LNCaP clone FGC (cell line): ENCODE measurements at regions not wholly inside any gene's neighbourhood (a gene's known extent, or its start where the extent isn't known, plus 50 kb on each side); places are given as distances from the start of the nearest gene placed in this dataset.
"Not testable (repeated sequence)": the region's sequence is repeated elsewhere in the genome, so short reads cannot be mapped to it uniquely, and the experiment has no call there.

Experiments
- DNase-seq: peaks from one replicate; pipeline ENCODE4 v3.0.0-alpha.2; 2011; ENCODE audit warnings: low read depth
- H3K4me3 ChIP-seq: 2 replicates; pipeline ENCODE4 v1.5.1; 2011; ENCODE audit warnings: mild to moderate bottlenecking, low read depth, low read length, control low read depth
- TF ChIP-seq, protein P1 (sequence below): IDR thresholded peaks from 2 replicates; pipeline ENCODE4 v1.5.1; 2012; ENCODE audit warnings: mild to moderate bottlenecking; ENCODE audit not compliant: control insufficient read depth, insufficient read depth; ENCODE audit errors: extremely low read depth

DNA sequence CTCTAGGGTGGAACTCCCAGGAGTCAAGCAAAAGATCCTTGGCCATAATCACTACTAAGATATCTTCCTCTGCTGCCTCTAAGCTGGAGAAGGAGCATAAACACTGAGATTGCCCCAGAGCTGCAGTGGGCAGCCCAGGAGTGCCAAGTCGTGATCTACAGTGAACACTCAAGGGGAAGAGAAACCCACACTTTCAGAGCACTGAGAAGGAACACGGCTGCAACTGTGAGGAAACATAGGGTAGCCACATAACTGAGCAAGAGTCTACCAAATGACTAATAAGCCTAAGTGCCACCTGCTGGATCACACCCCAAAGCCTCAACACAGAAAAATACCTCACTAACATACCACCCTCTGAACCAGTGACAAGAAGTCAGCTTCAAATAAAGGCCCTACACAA lies 79.6 kb upstream of the RAB12 start:
- TF ChIP-seq, protein P1, sequence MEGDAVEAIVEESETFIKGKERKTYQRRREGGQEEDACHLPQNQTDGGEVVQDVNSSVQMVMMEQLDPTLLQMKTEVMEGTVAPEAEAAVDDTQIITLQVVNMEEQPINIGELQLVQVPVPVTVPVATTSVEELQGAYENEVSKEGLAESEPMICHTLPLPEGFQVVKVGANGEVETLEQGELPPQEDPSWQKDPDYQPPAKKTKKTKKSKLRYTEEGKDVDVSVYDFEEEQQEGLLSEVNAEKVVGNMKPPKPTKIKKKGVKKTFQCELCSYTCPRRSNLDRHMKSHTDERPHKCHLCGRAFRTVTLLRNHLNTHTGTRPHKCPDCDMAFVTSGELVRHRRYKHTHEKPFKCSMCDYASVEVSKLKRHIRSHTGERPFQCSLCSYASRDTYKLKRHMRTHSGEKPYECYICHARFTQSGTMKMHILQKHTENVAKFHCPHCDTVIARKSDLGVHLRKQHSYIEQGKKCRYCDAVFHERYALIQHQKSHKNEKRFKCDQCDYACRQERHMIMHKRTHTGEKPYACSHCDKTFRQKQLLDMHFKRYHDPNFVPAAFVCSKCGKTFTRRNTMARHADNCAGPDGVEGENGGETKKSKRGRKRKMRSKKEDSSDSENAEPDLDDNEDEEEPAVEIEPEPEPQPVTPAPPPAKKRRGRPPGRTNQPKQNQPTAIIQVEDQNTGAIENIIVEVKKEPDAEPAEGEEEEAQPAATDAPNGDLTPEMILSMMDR: no peak
- H3K4me3 ChIP-seq: no peak overlapping the region
- DNase-seq: no peak

DNA sequence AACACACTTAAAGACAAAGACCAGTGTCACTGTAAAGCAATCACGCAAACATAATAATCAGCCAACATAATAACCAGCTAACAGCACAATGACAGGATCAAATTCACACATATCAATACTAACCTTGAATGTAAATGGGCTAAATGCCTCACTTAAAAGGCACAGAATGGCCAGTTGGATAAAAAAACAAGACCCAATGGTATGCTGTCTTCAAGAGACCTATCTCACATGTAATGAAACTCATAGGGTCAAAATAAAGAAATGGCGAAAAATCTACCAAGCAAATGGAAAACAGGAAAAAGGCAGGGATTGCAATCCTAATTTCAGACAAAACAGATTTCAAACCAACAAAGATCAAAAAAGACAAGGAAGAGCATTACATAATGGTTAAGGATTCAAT lies 78.2 kb upstream of the RAB12 start:
- not testable (repeated sequence) for H3K4me3 ChIP-seq, DNase-seq

DNA sequence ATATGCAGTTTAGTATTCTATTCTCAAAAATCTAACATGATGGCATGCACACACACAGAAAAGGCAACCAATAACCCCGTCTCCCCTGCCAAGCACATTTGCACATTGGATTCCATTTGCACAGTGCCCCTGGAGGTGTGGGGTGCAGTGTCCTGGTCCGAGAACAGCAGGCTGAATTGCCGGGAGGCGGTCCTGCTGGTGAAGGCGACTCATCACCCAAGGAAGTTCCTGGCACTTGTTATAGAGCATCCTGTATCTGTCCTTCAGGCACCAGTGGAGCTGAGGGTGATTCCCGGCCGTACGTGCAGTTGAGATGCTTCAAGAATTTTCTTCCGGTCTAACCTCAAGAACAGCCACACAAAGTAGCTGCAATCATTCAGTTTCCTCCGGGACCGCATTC lies 73.0 kb upstream of the RAB12 start:
- no peak overlapping the region for H3K4me3 ChIP-seq
- DNase-seq: no peak

DNA sequence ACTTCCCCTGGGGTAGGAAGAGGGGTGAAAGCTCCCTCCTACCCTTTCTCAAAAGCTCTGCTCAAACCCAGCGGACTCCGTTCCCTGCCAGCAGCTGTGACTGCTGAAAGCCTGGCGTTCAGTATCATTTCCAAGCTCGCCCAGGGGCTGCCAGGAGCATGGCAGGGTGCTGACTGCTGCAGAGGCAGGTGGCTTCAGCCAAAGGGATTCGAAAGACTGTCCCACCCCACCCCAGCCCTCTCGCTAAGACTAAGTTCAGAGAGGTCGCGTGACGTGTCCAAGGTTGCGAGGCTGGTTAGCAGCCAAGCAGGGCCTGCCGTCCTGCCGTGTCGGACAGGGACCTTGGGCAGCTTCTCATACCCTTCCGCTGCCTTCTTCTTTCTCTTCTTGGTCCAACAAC lies 72.3 kb upstream of the RAB12 start:
- DNase-seq: no peak

More for the DNA sequence above, 73.0 kb upstream of the RAB12 start:
- TF ChIP-seq, protein P1: no peak

DNA sequence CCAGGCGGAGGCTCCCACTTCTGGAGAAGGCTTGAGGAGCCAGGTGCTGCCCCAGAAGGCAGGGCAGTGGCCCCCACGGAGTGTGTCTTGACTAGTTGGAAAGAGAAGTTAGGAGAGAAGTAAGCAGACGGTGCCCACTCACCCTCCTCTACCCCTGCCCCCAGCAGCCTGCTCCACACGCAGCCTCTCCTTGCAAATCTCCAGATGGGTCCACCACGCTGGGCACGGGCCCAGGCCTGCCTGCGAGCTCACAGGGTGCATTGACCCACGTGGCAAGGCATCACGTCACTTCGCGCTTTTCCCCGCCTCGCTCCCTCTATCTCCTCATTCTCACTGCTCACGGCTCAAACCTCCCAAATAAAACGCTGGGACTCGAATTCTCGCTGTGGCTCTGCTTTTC lies 71.8 kb upstream of the RAB12 start:
- DNase-seq: no peak
- H3K4me3 ChIP-seq: no peak overlapping the region
- TF ChIP-seq, protein P1: no peak

More for the DNA sequence above, 72.3 kb upstream of the RAB12 start:
- TF ChIP-seq, protein P1: no peak
- no peak overlapping the region for H3K4me3 ChIP-seq

DNA sequence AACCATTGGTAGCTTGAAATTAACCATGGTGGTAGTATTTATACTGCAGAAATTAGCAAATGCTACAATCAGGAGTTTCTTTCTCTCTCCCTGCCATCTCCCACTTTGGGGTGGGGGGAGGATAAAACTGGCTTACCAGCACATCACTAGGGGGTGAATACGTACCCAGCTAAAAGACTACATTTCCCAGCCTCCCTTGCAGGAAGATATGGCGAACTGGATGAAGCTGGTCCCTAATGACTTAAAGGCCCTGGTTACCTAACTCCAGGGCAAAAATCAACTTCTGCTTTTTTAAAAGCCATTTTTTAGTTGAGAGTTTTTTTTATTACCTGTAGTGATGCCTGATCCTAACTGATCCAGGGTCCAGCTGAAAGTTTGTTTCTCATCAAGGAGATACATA lies 70.3 kb upstream of the RAB12 start:
- TF ChIP-seq, protein P1: no peak
- DNase-seq: no peak
- H3K4me3 ChIP-seq: no peak overlapping the region

DNA sequence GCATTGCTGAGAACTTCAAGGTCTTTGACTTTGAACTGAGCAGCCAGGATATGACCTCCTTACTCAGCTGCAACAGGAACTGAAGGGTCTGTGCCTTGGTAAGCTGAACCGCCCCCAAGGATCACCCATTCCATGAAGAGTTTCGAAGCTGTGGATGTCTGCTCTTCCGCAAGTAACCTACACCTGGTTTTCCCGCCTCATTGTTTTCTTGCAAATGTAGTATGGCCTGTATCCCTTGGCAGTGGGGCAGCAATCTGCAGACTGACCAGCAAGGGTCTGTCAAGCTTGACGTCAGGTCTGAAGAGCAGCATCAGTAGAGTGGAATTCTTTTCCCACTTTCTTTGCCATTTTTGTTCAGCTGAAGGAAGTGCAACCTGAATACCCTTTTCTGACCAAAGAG lies 62.6 kb upstream of the RAB12 start:
- TF ChIP-seq, protein P1: no peak
- no peak for DNase-seq
- no peak overlapping the region for H3K4me3 ChIP-seq
